ENCODE measurements at regions not wholly inside any gene's neighbourhood (a gene's known extent, or its start where the extent isn't known, plus 50 kb on each side); places are given as distances from the start of the nearest gene placed in this dataset.

- DNase-seq, result no peak
These were observed 241.0 kb upstream of the SNX7 start for GRCh38 chr1:98420376-98421084.

- no peak for DNase-seq
These were observed 243.7 kb upstream of the SNX7 start for GRCh38 chr1:98417820-98418219.

DNA sequence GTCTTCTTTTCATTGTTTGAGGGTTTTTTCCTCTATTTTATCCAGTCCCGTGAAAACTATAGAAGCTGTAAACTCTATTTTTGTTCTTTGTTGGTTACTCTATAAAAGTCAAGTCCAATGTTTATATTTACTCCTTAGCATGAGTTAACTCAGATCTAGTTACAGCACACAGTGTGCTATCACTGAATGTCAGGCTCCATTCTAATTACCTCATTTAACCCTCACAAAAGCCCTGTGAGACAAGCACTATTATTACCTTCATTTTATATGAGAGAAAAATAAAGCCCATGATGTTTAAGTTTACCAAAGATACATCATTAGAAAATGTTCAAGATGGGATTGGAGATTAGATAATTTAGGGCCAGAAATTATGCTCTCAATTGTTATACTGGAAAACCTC is 251.4 kb upstream of the SNX7 start:
- DNase-seq, result no peak

DNA sequence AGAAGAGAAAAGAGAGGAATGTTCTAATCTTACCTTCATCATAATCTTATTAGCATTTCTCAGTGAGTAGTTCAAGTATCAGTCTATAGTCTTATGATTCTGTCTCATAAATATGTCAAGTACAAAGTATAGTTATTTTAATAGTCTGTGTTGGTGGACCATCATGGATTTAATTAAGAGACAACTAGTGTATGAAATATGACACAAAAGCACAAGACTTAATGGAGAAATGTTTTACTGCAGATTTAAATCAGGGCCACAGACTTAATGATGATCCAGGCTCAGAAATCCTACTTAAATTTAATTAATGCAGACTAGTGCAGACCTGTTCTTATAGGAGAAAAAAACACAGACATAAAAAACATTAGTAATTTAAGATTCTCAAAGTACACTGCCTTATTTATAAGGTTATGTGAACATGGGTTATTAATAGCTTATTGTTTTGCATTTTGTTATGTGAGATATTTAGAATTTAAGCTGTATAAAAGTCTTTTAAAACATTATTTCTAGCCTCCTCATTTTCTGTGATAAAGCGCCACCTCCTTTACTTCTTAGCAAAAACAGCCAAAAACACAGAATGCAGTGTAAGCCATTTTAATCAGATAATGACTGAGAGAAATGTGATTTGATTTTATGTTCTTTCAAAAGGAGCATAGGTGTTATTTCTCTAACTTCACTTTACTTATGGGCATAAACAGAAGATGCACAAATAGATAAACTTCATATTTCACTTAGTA is 255.0 kb upstream of the SNX7 start:
- DNase-seq, result no peak

- peak; percentile 35 for DNase-seq
These were observed 255.9 kb upstream of the SNX7 start for GRCh38 chr1:98405581-98406074.

- DNase-seq, result no peak
These were observed 256.7 kb upstream of the SNX7 start for GRCh38 chr1:98404866-98405265.

DNA sequence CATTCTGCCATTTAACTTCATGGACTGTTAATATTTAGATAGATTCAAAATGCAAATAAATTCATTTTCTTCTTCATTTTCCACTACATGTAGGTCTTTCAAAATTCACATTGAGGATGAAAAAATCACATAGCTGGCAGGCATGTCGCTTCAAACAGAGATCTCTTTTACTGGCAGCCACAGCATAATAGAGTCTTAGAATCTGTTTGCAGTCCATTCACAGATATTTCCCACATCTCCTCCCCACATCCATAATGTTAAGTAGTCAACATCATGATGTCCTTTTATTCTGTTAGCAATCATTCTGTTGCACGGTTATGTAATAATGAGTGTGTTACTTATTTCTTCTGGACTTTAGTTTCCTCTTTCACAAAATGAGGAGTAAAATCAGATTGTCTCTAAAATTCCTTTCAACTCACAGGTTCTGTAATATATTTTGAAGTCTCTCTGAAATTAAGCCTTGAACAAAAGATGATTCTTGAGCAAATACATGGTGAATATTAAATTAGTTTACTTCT is 257.5 kb upstream of the SNX7 start:
- DNase-seq, result no peak

DNA sequence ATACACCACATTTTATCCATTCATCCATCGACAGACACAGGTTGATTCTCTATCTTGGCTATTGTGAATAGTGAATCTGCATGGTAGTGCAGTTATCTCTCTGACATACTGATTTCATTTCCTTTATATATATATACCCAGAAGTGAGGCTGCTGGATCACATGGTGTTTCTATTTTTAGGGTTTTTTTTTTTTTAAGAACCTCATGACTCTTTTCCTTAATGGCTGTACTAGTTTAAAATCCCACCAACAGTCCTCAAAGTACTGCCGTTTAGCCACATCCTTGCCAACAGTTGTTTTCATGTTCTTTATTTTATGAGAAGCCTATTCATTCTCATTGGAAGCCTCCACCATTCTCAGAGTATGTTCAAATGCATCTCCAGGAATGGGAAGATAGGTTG is 258.7 kb upstream of the SNX7 start:
- no peak for DNase-seq

GRCh38 chr1:98400446-98400845 is 261.1 kb upstream of the SNX7 start:
- no peak for DNase-seq

DNA sequence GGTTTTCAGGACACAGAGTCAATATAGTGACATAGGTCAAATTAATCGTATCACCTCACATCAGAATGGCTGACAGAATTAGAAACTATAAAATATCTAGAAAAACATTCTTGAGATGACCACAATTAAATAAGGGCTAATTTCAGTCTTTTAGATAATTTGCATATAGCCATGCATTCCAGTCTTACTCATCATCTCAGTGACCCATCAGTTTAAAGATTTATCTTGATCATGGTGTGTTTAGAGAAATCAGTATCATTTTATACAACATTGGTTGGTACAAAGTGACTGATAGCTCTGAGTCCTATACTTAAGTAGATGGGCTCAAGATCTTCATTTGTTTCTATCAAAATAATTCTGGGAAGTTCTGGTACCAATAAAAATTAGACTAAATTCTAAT is 262.3 kb upstream of the SNX7 start:
- DNase-seq, result no peak

GRCh38 chr1:98398649-98399048 is 262.9 kb upstream of the SNX7 start:
- no peak for DNase-seq

DNA sequence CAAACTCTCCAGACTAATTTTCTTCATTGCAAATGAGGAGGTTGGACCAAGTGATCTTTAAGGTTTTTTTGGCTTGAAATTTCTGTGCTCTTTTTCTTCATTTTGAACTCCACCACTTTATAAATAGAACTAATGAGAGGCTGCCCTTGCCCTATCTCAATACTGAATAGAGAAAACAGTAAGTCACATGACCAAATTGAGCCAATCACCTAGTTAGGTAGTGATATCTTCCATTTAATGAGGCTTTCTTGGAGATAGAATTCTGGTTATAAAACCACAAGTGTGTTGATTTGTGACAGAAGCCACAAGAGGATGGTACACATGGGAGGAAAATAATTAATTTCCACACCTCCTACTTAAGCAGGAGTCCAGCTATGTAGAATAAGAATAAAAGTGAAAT is 263.4 kb upstream of the SNX7 start:
- no peak for DNase-seq

- no peak for DNase-seq
These were observed 267.8 kb upstream of the SNX7 start for GRCh38 chr1:98393719-98394118.

DNA sequence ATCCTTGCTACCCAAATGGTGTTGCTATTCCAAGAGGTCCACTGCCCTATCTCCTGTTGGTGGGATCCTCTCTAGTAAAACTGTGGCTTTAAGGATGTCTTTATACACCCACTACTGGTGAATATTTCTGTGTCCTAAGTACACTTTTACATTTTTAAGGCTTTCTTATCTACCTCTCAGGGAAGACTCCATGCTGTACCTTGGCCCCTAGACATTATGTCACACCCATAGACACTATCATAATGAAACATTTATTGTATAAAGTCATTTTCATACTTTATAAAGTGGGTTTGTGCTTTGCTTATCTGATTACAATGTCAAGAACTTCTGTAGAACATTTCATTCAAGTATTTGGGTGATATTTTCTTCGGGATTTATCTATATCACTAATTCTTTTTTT is 270.3 kb upstream of the SNX7 start:
- DNase-seq, result no peak

DNA sequence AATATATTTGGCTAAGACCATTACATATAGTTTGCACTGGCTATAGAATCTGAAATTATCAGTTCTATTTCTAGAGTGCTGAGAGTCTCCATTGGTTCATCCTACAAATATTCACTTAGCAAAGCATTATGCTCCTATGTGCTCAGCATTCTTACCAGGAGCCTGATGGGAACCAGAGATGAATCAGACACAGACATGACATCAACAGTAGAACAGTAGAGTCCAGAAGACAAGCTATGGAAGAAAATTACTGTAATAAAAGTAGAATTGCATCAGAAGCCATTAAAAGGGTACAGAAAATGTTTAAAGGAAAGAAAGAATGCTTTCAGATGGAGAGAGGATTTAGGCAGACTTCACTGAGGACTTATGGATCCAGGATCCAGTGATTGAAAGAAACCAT is 271.7 kb upstream of the SNX7 start:
- no peak for DNase-seq

GRCh38 chr1:98388441-98388840 is 273.1 kb upstream of the SNX7 start:
- DNase-seq, result no peak

DNA sequence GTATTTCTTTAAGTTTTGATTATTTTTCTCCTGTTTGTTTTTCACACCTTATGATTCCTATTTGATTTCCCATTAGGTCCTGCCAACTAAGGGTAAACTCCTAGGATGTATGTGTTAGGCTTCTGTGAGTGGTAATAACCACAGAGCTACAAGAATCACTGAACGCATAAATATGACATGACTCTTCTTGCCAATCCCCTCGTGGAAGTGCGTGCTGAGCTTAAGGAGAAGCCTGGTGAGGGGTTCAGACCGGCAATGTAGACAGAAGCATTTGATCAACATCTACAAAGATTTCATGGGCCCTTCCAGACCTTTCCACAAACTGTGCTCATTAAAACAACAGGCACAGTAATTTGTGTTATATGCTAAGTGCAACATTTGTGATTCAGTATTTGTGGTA is 273.8 kb upstream of the SNX7 start:
- no peak for DNase-seq

DNA sequence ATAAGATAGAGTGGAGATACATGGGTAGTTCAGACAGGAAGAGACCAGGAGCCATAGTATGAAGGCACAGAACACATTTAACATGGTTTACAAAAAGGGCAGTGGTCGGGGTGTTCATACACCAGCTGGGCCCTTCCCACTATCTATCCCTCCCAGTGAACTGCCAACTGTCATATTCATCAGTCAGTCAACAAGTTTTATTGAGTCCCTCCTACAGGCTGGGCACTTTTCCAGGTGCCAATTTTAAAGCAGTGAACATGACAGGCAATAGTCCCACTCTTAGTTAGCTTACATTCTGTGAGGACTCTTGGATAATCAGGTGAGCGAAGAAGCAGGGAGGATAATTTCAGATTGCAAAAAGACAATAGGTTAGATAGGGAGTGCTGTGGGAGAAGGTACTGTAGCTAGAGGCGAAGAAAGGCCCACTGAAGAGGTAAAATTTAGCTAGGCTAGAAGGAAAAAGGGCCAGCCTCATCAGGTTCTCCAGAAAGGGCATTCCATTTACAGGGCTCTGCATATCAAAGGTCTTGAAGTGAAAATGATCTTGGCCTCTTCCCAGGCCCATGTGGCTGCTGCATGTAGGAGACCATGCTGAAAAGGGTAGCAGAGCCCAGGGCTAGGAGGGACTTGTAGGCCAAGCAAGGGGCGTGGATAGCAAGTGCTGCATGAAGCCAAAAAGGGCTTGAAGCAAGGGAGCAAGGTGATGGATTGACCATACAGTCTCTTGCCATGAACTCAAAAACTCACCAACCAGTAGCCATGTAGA is 274.7 kb upstream of the SNX7 start:
- no peak for DNase-seq

DNA sequence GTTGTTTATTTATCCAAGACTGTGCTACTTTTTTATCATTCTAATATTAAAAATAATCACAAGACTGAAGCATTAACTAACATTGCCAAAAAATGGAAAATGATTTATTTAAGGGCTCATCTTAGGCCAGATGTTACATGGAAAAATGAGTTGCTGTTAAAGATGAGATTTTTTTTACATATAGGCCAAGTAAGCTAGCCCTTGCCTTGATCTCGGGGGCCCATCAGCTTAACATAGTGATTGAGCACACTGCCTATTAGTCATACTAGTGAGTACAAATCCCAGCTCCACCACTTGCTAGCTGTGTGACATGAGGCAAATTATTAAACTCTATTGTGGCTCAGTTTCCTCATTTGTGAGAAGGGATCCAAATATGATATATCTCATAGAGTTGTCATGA is 275.9 kb upstream of the SNX7 start:
- no peak for DNase-seq

GRCh38 chr1:98384461-98385141 is 276.9 kb upstream of the SNX7 start:
- DNase-seq, result no peak

DNA sequence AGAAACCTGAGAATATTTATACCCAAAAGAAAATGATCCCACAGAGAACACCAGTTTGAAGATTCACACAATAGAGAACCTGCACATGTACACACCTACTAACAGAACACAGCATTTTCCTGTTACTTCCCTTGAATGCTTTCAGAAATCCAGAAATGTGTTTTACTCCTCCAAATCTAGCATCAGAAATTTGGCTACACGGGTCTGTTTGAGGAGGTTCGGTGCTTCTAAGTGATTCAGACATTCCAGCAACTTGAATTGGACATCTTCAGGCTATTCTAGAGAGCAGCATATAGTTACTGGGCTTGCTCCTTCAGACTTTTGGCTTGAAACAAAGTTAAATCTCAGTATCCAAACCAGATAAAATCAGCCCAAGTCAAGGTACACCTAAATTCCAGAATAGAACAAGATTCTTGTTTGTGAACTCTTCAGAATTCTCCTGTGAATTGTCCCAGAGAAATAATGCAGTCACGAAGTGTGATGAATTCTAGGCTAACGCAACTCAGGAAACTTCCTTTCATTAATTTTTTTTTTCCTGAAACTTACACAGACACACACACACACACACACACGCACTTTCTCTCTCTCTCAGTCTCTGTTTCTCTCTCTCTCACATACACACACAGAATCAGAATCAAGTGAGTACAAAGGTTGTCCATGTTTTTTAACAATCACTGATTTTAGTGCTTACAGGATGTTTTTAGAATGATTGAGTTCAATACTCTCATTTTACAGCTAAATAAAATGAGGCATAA is 278.4 kb upstream of the SNX7 start:
- no peak for DNase-seq

- no peak for DNase-seq
These were observed 278.9 kb upstream of the SNX7 start for GRCh38 chr1:98382586-98382985.

Measured in DMS53 (cell line).